NCI-H1436 (cell line): ENCODE measurements at regions not wholly inside any gene's neighbourhood (a gene's known extent, or its start where the extent isn't known, plus 50 kb on each side); places are given as distances from the start of the nearest gene placed in this dataset.
"Not testable (repeated sequence)": the region's sequence is repeated elsewhere in the genome, so short reads cannot be mapped to it uniquely, and the experiment has no call there.

Source experiments
- DNase-seq: peaks from one replicate; lab custom pipeline; 2025; lab: John Stamatoyannopoulos, UW

DNA sequence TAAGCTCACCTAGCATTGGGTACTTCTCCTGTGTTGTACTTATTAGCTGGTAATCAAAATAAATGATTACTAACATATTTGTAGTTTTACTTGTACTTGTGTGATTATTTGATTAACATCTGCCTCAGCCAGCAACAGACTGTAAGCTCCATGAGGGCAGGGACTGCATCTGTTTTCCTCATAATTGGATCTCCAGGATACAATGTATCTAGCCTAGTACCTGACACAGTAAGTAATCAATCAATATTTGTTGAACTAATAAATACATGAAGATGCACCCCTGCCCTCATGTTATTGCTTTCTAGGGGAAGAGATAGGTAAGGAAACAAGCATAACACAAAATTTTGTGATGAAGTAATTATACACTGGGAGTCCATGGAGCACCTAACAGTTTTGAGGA, 101.5 kb downstream of the TENT5C start:
- no peak for DNase-seq

DNA sequence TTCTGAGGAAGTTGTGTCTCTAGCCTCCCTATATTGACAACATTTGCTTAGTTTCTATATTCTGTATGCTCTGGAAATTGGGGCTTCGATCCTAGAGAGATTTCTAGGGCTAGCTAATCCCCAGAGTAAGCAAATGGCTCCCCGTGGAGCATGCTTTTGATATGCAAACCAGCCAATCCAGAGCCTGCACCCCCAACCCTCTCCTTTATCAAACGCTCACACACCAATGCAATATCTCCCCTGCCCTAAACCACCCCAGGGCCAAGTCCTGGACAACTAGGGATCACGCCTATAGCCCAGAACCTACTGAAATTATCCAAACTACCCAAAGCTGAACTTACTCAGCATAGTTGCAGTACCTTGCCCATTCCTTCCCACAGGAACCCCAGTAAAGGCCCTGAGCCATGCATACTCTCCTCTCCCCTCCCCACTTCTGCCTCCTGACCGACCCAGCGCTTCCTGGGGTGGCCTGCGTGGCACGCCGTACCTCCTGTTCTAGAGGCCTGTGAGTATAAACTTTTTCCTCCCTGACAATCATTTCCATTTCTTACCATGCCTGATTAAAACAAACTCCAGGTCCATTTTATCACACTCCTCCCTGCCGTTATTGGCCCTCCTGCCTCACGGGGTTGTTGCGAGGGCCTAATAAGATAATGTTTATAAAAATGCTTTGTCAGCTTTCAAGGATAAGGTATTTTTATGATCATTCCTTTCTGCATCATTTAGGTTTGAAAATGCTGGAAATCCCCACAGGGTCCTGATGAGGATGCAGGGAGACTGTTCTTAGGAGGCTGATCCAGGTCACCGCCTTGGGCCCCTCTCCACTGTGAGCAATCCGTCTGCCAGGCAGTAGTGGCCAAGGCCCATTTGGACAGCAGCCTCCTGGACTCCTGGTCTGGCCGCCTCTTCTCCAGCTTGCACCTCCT, 102.7 kb downstream of the TENT5C start:
- DNase-seq = no peak

DNA sequence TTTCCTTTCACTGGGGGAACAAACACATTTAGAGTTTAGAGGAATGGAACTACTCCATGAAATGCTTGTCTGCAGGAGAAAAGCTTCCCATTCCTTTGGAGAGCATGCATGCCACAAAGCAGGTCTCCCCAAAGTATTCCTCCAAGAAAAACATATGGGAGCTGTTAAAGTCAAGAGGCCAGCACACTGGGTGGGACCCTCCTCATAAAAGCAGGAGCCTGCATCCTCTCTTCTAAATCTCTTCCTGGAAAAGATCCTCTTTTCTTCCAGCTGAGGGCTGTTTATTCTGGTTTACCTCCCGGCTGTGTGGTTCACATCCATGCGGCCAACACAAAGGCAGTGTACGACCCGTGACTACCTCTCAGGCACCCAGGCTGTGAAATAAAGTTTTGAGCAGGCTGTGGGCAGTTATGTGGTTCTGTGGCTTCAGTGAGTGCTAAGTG, 103.4 kb downstream of the TENT5C start:
- no peak for DNase-seq

DNA sequence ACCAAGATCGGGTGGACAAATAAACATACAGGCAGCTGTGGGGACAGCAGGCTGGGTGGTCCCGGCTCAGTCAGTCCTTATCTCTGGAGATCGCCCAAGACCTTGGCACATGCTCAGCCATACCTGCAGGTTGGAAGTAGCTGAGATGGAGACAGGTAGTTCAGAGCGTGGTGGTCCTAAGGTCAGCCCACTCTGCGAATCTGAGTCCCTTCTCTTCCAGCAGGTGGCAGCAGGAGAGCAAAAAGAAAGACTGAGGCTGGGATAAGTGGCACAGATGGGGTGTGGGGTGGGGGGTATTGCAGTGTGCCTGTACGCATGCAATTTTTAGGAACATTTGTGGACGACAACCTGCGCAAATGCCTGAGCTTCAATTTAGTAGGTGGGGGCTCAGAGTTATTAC, 104.9 kb downstream of the TENT5C start:
- DNase-seq = no peak

DNA sequence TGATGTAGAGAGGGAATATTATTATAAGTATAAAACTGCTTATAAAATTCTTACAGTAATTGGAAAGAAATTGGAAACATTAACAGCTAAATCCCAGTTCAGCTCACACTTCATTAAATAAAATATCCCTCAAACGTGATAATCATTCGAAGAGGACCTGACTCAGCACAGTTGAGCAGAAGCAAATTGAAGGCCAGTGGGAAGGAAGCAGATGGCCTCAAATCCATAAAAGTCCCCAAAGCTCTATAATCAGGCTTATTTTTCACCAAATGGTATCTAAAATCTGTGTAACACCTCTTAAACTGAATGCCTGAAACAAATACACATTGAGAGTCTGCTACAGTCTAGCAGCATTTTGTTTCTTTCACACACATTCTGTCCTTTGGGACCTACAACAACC, 106.8 kb downstream of the TENT5C start:
- DNase-seq = no peak

DNA sequence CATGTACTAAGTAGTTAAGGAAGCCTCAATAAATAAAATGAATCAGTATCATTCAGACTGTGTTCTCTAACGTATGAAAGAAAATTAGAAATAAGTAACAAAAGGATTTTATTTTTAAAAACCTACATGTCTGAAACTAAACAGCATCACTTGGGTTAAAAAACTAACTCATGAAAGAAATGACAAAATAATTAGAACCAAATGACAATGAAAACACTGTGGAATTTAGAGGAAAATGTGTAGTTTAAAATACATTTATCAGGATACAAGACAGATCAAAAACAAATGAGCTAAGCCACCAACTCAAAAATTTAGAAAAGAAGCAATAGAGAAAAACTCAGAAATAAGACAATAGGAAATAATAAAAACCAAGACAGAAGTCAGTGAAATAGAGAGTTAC, 108.7 kb downstream of the TENT5C start:
- no peak for DNase-seq

DNA sequence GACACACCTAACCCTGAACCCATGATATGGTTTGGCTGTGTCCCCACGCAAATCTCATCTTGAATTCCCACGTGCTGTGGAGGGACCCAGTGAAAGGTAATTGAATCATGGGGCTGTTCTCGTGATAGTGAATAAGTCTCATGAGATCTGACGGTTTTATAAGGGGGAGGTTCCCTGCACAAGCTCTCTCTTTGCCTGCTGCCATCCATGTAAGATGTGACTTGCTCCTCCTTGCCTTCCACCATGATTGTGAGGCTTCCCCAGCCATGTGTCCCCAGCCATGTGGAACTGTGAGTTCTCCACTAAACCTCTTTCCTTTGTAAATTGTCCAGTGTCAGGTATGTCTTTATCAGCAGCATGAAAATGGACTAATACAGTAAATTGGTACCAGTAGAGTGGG, 110.2 kb downstream of the TENT5C start:
- DNase-seq = not testable (repeated sequence)

DNA sequence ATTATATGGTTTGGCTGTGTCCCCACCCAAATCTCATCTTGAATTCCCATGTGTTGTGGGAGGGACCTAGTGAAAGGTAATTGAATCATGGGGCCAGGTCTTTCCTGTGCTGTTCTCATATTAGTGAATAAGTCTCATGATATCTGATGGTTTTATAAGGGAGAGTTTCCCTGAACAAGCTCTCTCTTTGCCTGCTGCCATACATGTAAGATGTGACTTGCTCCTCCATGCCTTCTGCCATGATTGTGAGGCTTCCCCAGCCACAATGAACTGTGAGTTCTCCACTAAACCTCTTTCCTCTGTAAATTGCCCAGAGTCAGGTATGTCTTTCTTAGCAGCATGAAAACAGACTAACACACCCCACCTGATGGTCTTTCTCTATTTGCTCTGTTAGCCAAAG, 112.1 kb downstream of the TENT5C start:
- DNase-seq = not testable (repeated sequence)

DNA sequence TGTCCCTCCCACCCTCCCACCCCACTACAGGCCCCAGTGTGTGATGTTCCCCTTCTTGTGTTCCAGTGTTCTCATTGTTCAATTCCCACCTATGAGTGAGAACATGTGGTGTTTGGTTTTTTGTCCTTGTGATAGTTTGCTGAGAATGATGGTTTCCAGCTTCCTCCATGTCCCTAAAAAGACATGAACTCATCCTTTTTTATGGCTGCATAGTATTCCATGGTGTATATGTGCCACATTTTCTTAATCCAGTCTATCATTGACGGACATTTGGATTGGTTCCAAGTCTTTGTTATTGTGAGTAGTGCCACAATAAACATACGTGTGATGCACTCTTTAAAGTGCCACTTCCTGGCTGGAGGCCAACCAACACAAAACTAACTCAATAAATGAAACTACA, 112.7 kb downstream of the TENT5C start:
- DNase-seq = not testable (repeated sequence)

DNA sequence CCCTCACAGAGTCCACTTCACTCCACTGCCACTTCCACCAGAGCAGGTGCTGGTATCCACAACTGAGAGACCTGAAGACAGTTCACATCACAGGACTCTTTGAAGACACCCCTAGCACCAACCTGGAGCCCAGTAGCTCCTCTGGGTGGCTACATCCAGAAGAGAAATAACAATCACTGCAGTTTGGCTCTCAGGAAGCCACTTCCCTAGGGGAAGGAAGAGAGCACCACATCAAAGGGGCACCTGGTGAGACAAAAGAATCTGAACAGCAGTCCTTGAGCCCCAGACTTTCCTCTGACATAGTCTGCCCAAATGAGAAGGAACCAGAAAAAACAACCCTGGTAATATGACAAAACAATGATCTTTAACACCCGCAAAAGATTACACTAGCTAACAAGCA, 113.2 kb downstream of the TENT5C start:
- no peak for DNase-seq

DNA sequence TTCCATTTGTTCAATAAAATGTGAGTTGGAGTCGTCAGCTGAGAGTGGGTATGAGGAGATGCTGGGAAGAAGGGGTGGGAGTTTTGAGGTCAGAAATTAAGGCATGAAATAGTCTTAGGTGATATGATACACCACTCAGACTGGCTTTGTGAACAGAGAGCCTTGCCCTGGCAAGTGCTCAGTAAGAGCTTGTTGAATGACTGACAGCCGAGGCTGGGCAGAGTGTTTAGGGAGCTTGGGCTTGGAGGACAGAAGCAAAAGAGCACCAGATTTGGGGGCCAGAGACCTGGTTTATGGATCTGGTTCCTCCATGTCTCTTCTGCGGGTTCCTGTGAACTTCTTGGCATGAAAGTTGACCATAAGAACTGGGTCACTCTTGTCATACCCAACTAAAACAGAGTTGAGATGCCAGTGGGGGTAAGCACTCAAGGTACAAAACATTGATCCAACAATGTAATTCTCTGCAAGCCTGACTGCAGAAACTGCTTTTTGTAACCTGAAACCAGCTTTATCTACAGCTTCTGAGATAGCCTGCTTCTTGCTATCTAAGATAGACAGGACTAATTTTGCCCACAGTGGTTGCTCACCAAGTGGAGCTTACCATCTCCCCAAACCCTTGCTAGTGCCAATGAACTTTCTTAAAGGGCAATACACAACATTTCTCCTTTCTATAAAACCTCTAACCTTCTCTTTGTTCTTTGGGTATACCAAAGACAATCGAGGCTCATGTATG, 126.4 kb downstream of the TENT5C start:
- no peak for DNase-seq

DNA sequence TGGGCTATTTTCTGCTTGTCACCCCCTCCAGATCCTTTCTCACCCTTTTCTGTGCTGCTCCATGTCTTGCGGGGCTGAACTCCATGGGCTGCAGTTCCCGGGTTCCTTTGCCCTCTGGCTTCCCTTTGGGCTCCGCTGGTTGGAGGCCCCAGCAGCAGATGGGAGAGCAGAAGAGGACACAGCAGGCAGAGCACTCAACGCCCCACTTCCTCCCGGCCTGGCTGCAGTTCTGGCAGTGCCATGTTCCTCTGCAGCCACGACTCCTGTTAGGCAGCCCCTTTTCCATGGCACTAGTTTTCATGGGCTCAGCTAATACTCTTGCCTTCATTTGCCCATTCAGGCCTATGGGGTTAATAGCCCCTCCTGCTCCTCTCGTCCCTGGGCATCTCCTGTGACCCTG, 127.1 kb downstream of the TENT5C start:
- DNase-seq = no peak

DNA sequence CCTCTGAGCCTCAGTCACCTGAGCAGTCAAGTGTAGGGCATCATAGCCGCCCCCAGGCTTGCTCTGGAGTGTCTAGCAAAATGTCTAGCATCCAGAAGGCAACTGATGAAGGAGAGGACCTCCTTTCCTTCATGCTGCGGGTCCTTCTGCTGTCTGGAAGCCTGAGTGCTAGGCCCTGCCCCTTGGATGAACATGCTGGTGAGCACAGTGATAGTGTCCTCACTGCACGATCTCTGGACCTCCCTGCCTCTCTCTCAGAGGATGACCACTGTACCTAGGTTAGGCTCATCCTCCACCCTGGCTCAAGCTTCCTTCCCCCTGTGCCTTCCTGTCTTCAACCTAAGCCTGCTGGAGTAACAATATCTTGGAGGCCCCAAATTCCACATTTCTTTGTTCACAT, 128.6 kb downstream of the TENT5C start:
- no peak for DNase-seq

DNA sequence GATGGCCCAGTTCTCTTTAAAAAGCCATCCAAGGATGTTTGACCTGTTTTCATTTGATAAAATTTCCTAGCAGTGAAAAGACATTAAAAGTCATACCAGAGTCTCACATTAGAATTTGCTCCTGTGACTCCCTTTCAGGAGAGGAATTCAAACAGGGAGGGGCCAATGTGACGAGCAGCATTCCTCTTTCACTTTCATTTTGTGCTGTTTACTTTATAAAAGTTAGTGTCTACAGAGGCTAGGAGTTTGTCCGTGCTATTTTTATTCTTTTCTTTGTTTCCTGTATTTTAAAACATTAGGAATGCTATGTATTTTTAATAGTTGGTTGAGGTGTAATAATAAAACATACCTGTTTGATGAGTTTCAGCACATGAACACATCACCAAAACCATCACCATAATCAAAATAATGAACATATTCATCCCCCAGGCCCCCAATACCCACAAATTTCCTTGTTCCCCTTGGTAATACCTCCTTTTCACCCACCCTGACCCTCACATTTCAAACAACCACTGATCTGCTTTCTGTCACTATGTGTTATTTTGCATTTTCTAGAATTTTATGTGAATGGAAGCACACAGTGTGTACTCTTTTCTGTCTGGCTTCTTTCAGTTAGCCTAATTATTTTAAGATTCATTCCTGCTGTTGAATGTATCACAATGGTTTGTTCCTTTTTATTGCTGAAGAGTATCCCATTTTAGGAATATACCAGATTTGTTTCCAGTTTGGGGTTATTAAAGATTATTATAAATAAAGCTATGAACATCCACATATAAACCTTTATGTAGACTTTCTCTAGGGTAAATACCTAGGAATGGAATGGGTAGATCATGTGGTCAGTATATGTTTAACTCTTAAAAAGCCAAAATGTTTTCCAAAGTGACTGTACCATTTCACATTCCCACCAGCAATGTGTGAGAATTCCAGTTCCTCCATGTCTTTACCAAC, 129.5 kb downstream of the TENT5C start:
- no peak for DNase-seq

DNA sequence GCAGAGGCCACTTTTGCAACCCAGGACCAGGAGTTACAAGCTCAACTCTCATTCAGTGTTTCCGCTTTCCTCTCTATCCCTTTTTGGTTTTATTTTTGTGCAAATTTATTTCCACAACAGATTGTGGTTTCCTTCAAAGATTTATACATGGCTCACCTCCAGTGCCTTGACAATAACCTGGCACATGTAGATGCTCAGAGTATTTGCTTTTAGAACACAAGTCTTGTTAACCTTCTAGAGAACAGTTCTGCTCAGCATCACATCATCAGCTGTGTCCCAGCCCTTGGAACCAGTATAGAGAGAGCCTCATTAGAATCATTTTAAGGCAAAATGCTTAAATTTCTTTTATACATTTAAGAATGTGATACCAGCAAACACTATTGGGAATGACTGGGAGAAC, 133.7 kb downstream of the TENT5C start:
- DNase-seq = no peak

DNA sequence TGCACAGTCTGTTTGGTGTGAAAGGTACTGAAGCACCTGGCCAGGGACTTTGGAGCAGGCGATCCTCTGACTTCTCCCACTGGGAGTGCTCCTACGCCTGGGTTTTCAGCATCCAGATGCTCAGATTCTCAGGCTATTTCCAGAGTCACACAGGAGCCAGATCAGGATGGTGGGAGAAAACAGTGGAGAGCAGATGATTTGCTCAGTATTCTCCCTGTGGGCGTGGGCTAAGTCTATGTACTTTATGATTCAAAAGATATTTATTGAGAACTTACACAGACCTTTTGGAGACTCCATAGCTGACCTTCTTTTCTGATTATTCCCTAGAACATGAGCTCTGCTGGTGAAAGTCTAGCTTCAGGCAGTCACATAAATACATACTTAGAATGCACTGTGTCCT, 134.6 kb downstream of the TENT5C start:
- DNase-seq = no peak

DNA sequence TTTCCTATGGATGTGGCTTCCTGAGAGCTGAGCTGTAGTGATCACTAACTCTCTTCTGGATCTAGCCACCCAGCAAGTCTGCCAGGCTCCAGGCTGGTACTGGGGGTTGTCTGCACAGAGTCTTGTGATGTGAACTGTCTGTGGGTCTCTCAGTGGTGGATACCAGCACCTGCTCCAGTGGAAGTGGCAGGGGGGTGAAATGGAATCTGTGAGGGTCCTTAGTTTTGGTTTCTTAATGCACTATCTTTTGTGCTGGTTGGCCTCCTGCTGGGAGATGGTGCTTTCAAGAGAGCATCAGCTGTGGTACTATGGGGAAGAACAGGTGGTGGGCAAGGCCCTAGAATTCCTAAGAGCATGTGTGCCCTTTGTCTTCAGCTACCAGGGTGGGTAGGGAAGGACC, 140.7 kb downstream of the TENT5C start:
- DNase-seq = not testable (repeated sequence)

DNA sequence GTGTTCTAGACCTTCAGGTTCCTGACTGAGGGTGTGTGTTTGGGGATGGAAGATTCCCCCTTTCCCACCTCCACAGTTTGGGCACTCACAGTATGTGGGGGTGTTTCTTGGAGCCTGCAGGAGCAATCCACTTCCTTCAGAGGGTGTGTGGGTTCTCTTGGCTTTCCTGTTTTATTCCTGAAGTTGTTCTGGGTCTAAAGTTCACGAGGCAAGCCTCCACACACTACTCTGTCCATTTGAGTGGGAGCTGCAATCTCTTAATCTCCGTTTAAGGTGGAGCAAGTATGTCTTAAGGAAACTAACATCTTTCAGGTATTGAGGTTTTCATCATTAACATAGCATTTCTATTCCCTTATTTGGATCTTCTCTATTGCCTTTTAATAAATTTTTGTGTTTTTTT, 141.8 kb downstream of the TENT5C start:
- DNase-seq = no peak

DNA sequence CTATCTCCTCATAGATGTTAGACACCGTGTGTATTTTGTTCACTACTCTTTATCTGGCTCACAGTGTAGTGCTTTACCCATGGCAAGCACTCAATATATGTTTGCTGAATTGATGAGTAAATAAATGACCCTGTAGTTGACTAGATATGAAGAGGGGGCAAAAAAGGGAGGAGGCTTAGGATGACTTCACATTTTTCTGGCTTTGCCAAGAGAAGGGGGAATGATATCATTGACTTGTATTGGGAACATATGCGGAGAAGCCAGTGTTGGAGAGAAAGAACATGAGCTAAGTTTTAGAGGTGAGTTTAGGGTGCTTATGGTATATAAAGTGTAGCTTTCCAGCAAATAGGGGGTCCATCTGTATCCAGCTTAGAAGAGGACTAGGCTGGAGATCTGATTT, 145.5 kb downstream of the TENT5C start:
- DNase-seq = no peak

DNA sequence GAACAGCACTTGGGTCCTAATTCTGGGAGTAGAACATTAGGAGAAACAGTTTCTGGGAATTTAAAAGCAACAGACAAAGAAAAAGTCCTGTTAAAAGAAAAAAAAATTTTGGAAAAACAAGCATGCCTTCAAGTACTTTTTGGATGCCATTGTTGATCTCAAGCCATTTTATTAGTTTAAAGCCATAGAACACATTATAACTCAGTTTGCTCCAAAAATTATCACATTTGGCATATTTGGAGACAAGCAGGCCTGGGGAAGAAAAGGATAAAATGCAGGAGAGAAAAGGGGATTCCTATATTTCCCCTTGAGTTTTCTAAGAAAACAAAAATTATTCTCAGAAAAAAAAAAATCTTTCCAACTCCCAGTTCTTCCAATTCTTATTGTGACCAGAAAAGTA, 146.8 kb downstream of the TENT5C start:
- DNase-seq = no peak

DNA sequence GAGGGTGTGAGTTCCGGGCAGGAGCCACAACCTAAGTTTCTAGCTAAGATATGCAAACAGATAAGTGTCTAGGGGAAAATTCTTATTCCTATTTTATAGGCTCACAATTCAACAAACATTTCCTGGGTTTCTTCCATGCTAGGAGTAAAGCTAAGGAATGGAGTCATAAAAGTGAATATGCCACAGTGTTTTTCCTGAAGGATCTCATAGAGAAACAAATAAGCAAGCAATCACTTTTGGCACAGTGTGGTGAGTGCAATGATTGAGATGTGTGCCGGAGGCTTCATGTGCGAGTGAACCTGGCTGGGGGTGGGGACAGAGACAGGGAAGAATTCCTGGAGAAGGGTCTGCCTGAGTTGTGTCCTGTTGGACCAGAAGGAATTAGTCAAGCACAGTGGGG, 147.4 kb downstream of the TENT5C start:
- DNase-seq = no peak

DNA sequence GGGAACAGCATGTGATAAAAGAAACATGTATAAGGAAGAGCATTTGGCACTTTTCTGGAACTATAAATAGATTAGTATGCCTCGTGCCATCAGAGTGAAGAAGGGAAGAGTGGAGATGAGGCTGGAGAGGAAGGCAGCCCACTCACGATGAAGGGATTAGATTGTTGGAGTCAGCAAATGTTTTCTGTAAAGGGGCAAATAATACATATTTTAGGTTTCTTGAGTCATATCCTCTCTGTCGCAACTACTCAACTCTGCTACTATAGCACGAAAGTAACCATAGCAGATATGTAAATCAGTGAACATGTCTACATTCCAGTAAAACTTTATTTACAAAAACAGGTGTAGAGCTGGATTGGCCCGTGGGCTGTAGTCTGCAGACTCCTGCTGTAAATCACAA, 147.8 kb downstream of the TENT5C start:
- DNase-seq = no peak
